ENCODE measurements at regions not wholly inside any gene's neighbourhood (a gene's known extent, or its start where the extent isn't known, plus 50 kb on each side); places are given as distances from the start of the nearest gene placed in this dataset.
A peak's percentile ranks its signal among the peaks of the same experiment; 100 is the strongest.

GRCh38 chr20:53708129-53708968 lies 114.7 kb upstream of the ZNF217 start:
- peak; percentile 43 for DNase-seq (ENCODE audit: low read depth)
- TF ChIP-seq CTCF (conservative IDR thresholded peaks at IDR 0.05; ENCODE audit: low read depth, low read length) = no peak
- no peak overlapping the region for H3K4me3 ChIP-seq (ENCODE audit: low read depth, low read length)

GRCh38 chr20:53707371-53708055 lies 113.9 kb upstream of the ZNF217 start:
- peak; percentile 42 for DNase-seq (ENCODE audit: low read depth)
- no peak overlapping the region for H3K4me3 ChIP-seq (ENCODE audit: low read depth, low read length)
- TF ChIP-seq CTCF (conservative IDR thresholded peaks at IDR 0.05; ENCODE audit: low read depth, low read length) = no peak

- DNase-seq (ENCODE audit: low read depth) = peak; percentile 58
- no peak for TF ChIP-seq CTCF (conservative IDR thresholded peaks at IDR 0.05; ENCODE audit: low read depth, low read length)
- H3K4me3 ChIP-seq (ENCODE audit: low read depth, low read length) = no peak overlapping the region
Measured at GRCh38 chr20:53706466-53707370, 113.1 kb upstream of the ZNF217 start.

- H3K4me3 ChIP-seq (ENCODE audit: low read depth, low read length) = no peak overlapping the region
- no peak for TF ChIP-seq CTCF (conservative IDR thresholded peaks at IDR 0.05; ENCODE audit: low read depth, low read length)
- DNase-seq (ENCODE audit: low read depth) = no peak
Measured at GRCh38 chr20:53706008-53706465, 112.4 kb upstream of the ZNF217 start.

- DNase-seq (ENCODE audit: low read depth) = no peak
- no peak overlapping the region for H3K4me3 ChIP-seq (ENCODE audit: low read depth, low read length)
- no peak for TF ChIP-seq CTCF (conservative IDR thresholded peaks at IDR 0.05; ENCODE audit: low read depth, low read length)
Measured at GRCh38 chr20:53702617-53703016, 109.0 kb upstream of the ZNF217 start.

- no peak overlapping the region for H3K4me3 ChIP-seq (ENCODE audit: low read depth, low read length)
- TF ChIP-seq CTCF (conservative IDR thresholded peaks at IDR 0.05; ENCODE audit: low read depth, low read length) = no peak
- DNase-seq (ENCODE audit: low read depth) = no peak
Measured at GRCh38 chr20:53699906-53700305, 106.3 kb upstream of the ZNF217 start.

Data from choroid plexus epithelial cell (primary cell).